Pancreas (tissue), 10 donors: ENCODE measurements at regions not wholly inside any gene's neighbourhood (a gene's known extent, or its start where the extent isn't known, plus 50 kb on each side); places are given as distances from the start of the nearest gene placed in this dataset.

Source experiments
- ATAC-seq, 4 donors: fragments of 200-7000 bp; cut with Tn5 transposase; one replicate each; pipeline versions ENCODE4 v1.8.0 to v1.9.1; 2020; ENCODE audit warnings: mild to moderate bottlenecking in 4 of 4, moderate library complexity in 4 of 4
- DNase-seq, 6 donors: peaks; one replicate each; pipeline ENCODE4 v3.0.0-alpha.2; 2020
- FAIRE-seq: peaks from 2 replicates; lab custom pipeline; 2012; peaks lifted over from hg19 to GRCh38; lab: Jason Lieb, UNC
- H3K27ac ChIP-seq, 4 donors: fragments of 200-600 bp; sonication (generic); 1 replicate in 3 of 4; 2 replicates in 1 of 4; pipeline versions ENCODE4 v1.5.0 to v1.8.0; 2020
- H3K27me3 ChIP-seq, 4 donors: fragments of 200-600 bp; one replicate each; pipeline ENCODE4 v1.8.0; 2021
- H3K36me3 ChIP-seq, 3 donors: fragments of 200-600 bp; sonication (generic) in 1 of 3; one replicate each; pipeline versions ENCODE4 v1.5.0 to v1.8.0; 2020 to 2021
- H3K4me1 ChIP-seq, 3 donors: fragments of 200-600 bp; one replicate each; pipeline ENCODE4 v1.8.0; 2021
- H3K4me3 ChIP-seq, 4 donors: fragments of 200-600 bp; sonication (generic) in 2 of 4; one replicate each; pipeline versions ENCODE4 v1.5.0 to v1.8.0; 2020 to 2021
- H3K9me3 ChIP-seq, 4 donors: fragments of 200-600 bp; one replicate each; pipeline ENCODE4 v1.8.0; 2021
- CTCF ChIP-seq, 4 donors: fragments of 200-600 bp; sonication (generic) in 3 of 4; IDR thresholded peaks; one replicate each; pipeline versions ENCODE4 v1.5.0 to v1.8.0; 2021; ENCODE audit warnings: antibody characterized with exemption in 4 of 4
- WGBS, 2 donors: extraction: QIAGEN DNeasy Blood & Tissue Kit; methylation state at CpG; one replicate each; pipeline ENCODE4 v1.1.7; 2013; 5-methylcytosine and 5-hydroxymethylcytosine counted together
- intact Hi-C, 3 donors: fragments of 100-400 bp; cut with DNase I; formaldehyde crosslinking; loops; one replicate each; pipeline versions ENCODE4 v1.11.1 to v1.14.2; 2022
- donor health status: healthy with polysubstance abuse.
- donor health status: DM: no; HTN: no; CAD: no; lungs with moderate emphysema.
- donor health status: DM: no; HTN: no; CAD: no.
- donor health status: control.
- donor health status: control.
- donor health status: Bipolar disorder and iron deficiency.
- donor health status: DM: yes; HTN: yes; CAD: no.
- donor health status: DM: no; HTN: no; CAD: no.
- donor health status: DM: no; HTN: no; CAD: no.
- donor health status: DM: yes; HTN: yes; CAD: no.

DNA sequence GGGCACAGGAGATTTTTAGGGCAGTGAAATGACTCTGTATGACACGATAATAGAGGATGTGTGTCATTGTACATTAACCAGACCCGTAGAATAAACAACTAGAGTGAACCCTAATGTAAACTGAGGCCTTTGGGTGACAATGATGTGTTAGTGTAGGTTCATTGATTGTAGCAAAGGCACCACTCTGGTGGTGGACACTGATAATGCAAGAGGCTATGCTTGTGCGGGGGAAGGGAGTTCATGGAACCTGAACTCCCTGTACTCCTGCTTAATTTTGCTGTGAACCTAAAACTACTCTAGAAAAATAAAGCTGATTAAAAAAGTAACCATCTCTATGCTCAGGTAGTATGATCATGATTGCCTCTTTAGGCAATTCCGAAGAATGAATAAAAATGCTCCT, 96.3 kb upstream of the VIPR2 start:
- no peak for TF ChIP-seq CTCF (IDR thresholded peaks at IDR 0.05)
- 80 to 82% methylated on average over 4 of the region's 4 CpGs for WGBS, 2 donors
- no peaks in the 10 kb centered on the region for H3K27me3 ChIP-seq

DNA sequence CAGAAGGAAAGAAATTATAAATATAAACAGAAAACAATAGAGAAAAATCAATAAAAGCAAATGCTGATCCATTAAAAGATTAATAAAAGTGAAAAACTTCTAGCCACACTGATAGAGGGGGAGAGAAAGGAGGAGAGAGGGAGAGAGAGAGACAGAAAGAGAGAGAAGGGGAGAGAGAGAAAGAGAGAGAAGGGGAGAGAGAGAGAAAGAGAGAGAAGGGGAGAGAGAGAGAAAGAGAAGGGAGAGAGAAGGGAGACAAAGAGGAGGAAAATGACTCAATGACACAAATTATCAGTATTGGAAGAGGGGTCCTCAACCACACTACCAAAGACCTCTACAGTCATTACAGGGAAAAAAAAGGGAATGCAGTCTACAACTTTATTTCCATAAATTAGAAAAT, 94.4 kb upstream of the VIPR2 start:
- ATAC-seq (no peak), DNase-seq (no peak), FAIRE-seq (no peak)
- intact Hi-C loops: no loop called here
- no peaks in the 10 kb centered on the region for H3K36me3 ChIP-seq
- H3K27me3 ChIP-seq: no peaks in the 10 kb centered on the region
- no peak overlapping the region for H3K27ac ChIP-seq
- H3K9me3 ChIP-seq: no peaks in the 10 kb centered on the region
- no peak overlapping the region for H3K4me3 ChIP-seq
- no peaks in the 10 kb centered on the region for H3K4me1 ChIP-seq
- no peak for TF ChIP-seq CTCF (IDR thresholded peaks at IDR 0.05)

More for the DNA sequence above, 96.3 kb upstream of the VIPR2 start:
- Histone ChIP-seq H3K4me1 (no peaks in the 10 kb centered on the region), H3K4me3 (no peak overlapping the region), H3K9me3 (no peaks in the 10 kb centered on the region), H3K27ac (no peak overlapping the region), H3K36me3 (no peaks in the 10 kb centered on the region)
- no peak for FAIRE-seq
- DNase-seq: no peak
- intact Hi-C loops: no loop called here
- ATAC-seq: no peak

GRCh38 chr7:159238541-159238940, 93.9 kb upstream of the VIPR2 start:
- H3K4me3 ChIP-seq: no peak overlapping the region
- DNase-seq (no peak), ATAC-seq (no peak), FAIRE-seq (no peak)
- intact Hi-C loops: no loop called here
- H3K36me3 ChIP-seq: no peaks in the 10 kb centered on the region
- H3K9me3 ChIP-seq: no peaks in the 10 kb centered on the region
- H3K27ac ChIP-seq: no peak overlapping the region
- no peaks in the 10 kb centered on the region for H3K4me1 ChIP-seq
- TF ChIP-seq CTCF (IDR thresholded peaks at IDR 0.05): no peak
- WGBS, 2 donors: 67 to 74% methylated on average over 1 of the region's 1 CpG
- H3K27me3 ChIP-seq: no peaks in the 10 kb centered on the region

DNA sequence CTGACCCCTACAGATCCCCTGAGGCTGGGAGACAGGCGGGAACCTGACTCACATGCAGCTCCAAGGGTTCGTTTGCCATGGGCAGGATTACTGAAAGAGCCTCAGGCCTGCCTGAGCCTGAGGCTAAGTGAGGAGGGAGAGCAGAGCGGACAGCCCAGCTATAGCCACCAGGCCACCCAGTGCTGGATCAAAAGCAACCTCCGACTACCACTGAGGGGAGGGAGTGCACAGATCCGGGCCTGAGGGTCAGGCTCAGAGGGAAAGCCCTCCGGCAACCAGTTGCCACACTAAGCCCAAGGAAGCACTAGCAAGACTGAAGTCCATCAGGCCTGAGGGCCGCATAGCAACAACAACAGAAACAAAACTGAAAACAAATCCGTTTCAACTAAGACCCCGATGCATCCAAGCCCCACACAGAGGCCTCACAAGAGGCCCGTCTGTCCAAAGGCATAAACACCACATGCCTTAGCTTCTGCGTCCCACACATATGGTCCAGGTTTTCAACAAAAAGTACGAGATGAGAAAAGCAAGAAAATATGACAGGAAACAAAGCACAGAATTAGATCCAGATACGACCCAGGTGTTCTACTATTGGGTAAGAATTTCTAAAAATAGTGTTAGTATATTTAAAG, 92.5 kb upstream of the VIPR2 start:
- H3K36me3 ChIP-seq: no peaks in the 10 kb centered on the region
- DNase-seq: no peak
- no peak overlapping the region for H3K4me3 ChIP-seq
- H3K27ac ChIP-seq: no peak overlapping the region
- ATAC-seq: no peak
- FAIRE-seq: no peak
- H3K27me3 ChIP-seq: no peaks in the 10 kb centered on the region
- H3K9me3 ChIP-seq: no peaks in the 10 kb centered on the region
- H3K4me1 ChIP-seq: no peaks in the 10 kb centered on the region
- intact Hi-C loops: no loop called here
- no peak for TF ChIP-seq CTCF (IDR thresholded peaks at IDR 0.05)
- WGBS, 2 donors: 76 to 78% methylated on average over 13 of the region's 13 CpGs

DNA sequence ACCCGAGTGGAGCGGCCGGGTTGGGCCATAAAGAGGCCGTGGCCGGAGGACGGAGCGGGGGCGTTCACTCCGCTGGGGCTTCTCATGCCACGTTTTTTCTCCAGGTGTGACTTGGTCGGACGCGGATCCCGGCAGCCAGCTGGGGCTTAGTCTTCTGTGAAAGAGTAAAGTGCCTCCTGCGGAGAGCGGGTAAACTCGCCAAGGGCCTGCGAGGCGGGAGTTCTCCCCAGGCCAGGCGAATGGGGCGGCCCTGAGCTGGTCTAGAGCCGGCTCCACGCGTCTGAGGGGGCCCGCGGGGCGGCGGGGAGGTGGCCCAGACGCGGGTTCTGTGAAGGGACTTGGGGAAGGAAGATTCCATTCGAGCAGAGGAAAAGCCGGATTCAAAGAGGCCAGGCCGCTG, 86.3 kb upstream of the VIPR2 start:
- Histone ChIP-seq H3K4me1 (no peaks in the 10 kb centered on the region), H3K27ac (no peak overlapping the region), H3K4me3 (no peak overlapping the region), H3K27me3 (no peaks in the 10 kb centered on the region), H3K36me3 (no peaks in the 10 kb centered on the region), H3K9me3 (no peaks in the 10 kb centered on the region)
- no peak for TF ChIP-seq CTCF (IDR thresholded peaks at IDR 0.05)
- intact Hi-C loops: no loop called here
- FAIRE-seq (no peak), ATAC-seq (no peak), DNase-seq (no peak)
- WGBS, 2 donors: 77 to 84% methylated on average over 33 of the region's 33 CpGs
